A673 (cell line): ENCODE measurements at regions not wholly inside any gene's neighbourhood (a gene's known extent, or its start where the extent isn't known, plus 50 kb on each side); places are given as distances from the start of the nearest gene placed in this dataset.
"Not testable (repeated sequence)": the region's sequence is repeated elsewhere in the genome, so short reads cannot be mapped to it uniquely, and the experiment has no call there.

Experiments used
- BruUV-seq: library from RNA; stranded (reverse); fragments of 400-500 nt; replicated peaks from 2 replicates; lab custom pipeline; 2021; lab: Mats Ljungman, UMichigan
- CTCF ChIA-PET: fragments of 300-600 bp; sonication (Branson Sonifier 250); formaldehyde crosslinking; loops from one replicate; lab custom pipeline; 2022; ENCODE audit warnings: antibody characterized with exemption; lab: Charles Lee
- POLR2A ChIA-PET: fragments of 300-600 bp; sonication (Branson Sonifier 250); formaldehyde crosslinking; loops from one replicate; lab custom pipeline; 2022; ENCODE audit warnings: antibody characterized with exemption; ENCODE audit not compliant: low non-redundant PET; lab: Charles Lee
- DNase-seq: peaks from one replicate; pipeline ENCODE4 v3.0.0-alpha.2; 2015; ENCODE audit warnings: low spot score
- H3K27ac ChIP-seq: fragments of 200-600 bp; sonication (generic); 2 replicates; pipeline ENCODE4 v1.5.1; 2016; ENCODE audit warnings: mixed run types, low read depth, mild to moderate bottlenecking, mixed read lengths, antibody characterized with exemption, low read length; ENCODE audit not compliant: poor library complexity, severe bottlenecking
- H3K27me3 ChIP-seq: fragments of 200-600 bp; sonication (generic); replicated peaks from 2 replicates; pipeline ENCODE4 v1.6.1; 2017; ENCODE audit warnings: mixed run types, low read depth, mild to moderate bottlenecking, mixed read lengths, antibody characterized with exemption, low read length; ENCODE audit not compliant: insufficient read depth, poor library complexity
- H3K36me3 ChIP-seq: fragments of 200-600 bp; sonication (generic); 2 replicates; pipeline ENCODE4 v1.6.1; 2016; ENCODE audit warnings: mixed run types, mild to moderate bottlenecking, mixed read lengths, antibody characterized with exemption, low read length; ENCODE audit not compliant: insufficient read depth, poor library complexity, severe bottlenecking
- H3K4me1 ChIP-seq: fragments of 200-600 bp; sonication (generic); 2 replicates; pipeline ENCODE4 v1.6.1; 2017; ENCODE audit warnings: mixed run types, mild to moderate bottlenecking, mixed read lengths, antibody characterized with exemption, low read length; ENCODE audit not compliant: insufficient read depth, poor library complexity, severe bottlenecking
- H3K4me3 ChIP-seq: fragments of 200-600 bp; sonication (generic); 2 replicates; pipeline ENCODE4 v1.5.1; 2016; ENCODE audit warnings: low read depth, mixed run types, mild to moderate bottlenecking, mixed read lengths, low read length; ENCODE audit not compliant: poor library complexity, severe bottlenecking
- H3K9me3 ChIP-seq: fragments of 200-600 bp; sonication (generic); 2 replicates; pipeline ENCODE4 v1.6.1; 2016; ENCODE audit warnings: mixed run types, low read depth, mild to moderate bottlenecking, mixed read lengths, antibody characterized with exemption, low read length; ENCODE audit not compliant: poor library complexity, severe bottlenecking
- EZH2 ChIP-seq: fragments of 200-600 bp; sonication (generic); IDR thresholded peaks from 2 replicates; pipeline ENCODE4 v1.6.1; 2017; ENCODE audit warnings: borderline replicate concordance, low read depth, mild to moderate bottlenecking, mixed read lengths, antibody characterized with exemption, low read length; ENCODE audit not compliant: poor library complexity, severe bottlenecking
- intact Hi-C: fragments of 100-400 bp; cut with micrococcal nuclease; formaldehyde crosslinking; loops from one replicate; pipeline ENCODE4 v1.10.0; 2022; ENCODE audit not compliant: unreplicated experiment
- TF ChIP-seq, protein P1 (sequence below): fragments of 300-800, 200-600 bp; sonication (generic); conservative IDR thresholded peaks from 2 replicates; pipeline ENCODE4 v1.5.1; 2017; ENCODE audit warnings: low read depth, mild to moderate bottlenecking, antibody characterized with exemption, low read length, moderate library complexity, mixed read lengths

DNA sequence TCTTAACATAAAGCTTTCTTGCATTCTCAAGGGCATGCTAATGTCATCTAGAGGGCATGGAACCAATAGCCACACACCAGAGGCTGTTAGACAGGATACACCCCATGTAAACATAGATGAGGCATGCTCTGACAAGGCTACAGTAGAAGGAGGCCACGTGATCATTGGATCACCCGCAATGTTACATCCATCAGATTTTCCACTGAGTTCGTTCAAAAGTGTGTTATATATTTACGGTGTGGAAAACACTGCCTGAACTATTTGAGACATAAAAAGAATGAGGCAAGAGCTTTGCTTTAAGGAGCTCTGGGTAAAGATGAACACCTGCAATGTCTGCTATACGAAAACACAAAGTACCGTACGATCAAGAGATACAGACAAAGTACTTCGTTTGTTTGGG lies 817.5 kb upstream of the SLC10A2 start:
- BruUV-seq: no TSS peak
- no peak for TF ChIP-seq EZH2
- TF ChIP-seq, protein P1, sequence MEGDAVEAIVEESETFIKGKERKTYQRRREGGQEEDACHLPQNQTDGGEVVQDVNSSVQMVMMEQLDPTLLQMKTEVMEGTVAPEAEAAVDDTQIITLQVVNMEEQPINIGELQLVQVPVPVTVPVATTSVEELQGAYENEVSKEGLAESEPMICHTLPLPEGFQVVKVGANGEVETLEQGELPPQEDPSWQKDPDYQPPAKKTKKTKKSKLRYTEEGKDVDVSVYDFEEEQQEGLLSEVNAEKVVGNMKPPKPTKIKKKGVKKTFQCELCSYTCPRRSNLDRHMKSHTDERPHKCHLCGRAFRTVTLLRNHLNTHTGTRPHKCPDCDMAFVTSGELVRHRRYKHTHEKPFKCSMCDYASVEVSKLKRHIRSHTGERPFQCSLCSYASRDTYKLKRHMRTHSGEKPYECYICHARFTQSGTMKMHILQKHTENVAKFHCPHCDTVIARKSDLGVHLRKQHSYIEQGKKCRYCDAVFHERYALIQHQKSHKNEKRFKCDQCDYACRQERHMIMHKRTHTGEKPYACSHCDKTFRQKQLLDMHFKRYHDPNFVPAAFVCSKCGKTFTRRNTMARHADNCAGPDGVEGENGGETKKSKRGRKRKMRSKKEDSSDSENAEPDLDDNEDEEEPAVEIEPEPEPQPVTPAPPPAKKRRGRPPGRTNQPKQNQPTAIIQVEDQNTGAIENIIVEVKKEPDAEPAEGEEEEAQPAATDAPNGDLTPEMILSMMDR: no peak
- ChIA-PET CTCF (no interaction called here), POLR2A (interaction anchor here (0.5 kb wide), 1 partner anchor 32 kb away, joined by 4 read pairs; no protein-coding TSS in a partner anchor)
- DNase-seq: no peak
- Histone ChIP-seq H3K27ac (no peak overlapping the region), H3K36me3 (no peaks in the 10 kb centered on the region), H3K4me1 (no peaks in the 10 kb centered on the region), H3K4me3 (no peak overlapping the region), H3K27me3 (peaks cover 40% of the 10 kb centered on the region), H3K9me3 (no peaks in the 10 kb centered on the region)
- intact Hi-C loops: no loop called here

GRCh38 chr13:103883164-103883563 lies 816.9 kb upstream of the SLC10A2 start:
- Histone ChIP-seq H3K27ac (no peak overlapping the region), H3K36me3 (no peaks in the 10 kb centered on the region), H3K27me3 (peaks cover 43% of the 10 kb centered on the region), H3K4me3 (no peak overlapping the region), H3K9me3 (no peaks in the 10 kb centered on the region), H3K4me1 (no peaks in the 10 kb centered on the region)
- TF ChIP-seq, protein P1: peak; percentile 50
- TF ChIP-seq EZH2: no peak
- ChIA-PET POLR2A (interaction anchor here (0.5 kb wide), 1 partner anchor 32 kb away, joined by 4 read pairs; no protein-coding TSS in a partner anchor), CTCF (no interaction called here)
- BruUV-seq: no TSS peak
- DNase-seq: peak; percentile 76
- intact Hi-C loops: no loop called here

- H3K4me3 ChIP-seq, BruUV-seq, DNase-seq, H3K36me3 ChIP-seq, H3K27ac ChIP-seq, intact Hi-C loops, POLR2A ChIA-PET, H3K4me1 ChIP-seq, H3K9me3 ChIP-seq, CTCF ChIA-PET: not testable (repeated sequence)
- H3K27me3 ChIP-seq: peaks cover 43% of the 10 kb centered on the region
Observed at GRCh38 chr13:103880146-103880545, 813.9 kb upstream of the SLC10A2 start.

DNA sequence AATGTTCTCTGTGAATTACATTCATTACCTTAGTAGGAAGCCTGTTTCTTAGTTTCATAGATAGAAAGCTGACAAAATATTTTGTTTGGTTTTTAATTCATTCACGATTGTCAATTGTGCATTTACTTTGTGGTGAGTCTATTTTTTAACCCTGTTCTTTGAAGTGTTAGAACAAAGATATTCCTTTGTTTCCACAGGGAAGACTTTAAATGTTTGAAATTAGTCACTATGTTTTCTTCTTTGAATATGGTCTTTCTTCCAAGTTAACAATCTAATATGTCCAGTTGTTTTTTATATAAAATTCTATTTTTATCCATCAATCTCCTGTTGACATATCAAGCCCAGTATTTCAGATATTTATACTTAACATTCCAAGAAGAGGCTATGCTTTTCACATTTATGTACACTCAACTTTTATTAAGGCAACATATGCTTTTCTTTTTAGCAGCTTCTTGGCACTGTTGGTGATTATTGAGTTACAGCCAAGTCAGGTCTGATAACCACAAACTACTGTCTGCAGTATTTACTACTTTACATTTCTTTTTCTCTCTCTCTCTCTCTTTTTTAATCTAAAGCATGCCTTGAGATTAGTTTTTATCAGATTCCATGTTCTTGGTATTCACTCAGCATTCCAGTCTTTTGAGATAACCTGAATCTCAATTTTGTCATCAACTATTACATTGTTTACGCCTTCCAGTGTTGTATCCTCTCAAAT lies 812.8 kb upstream of the SLC10A2 start:
- no TSS peak for BruUV-seq

More for the DNA sequence above, 812.8 kb upstream of the SLC10A2 start:
- Histone ChIP-seq H3K27ac (no peak overlapping the region), H3K27me3 (peaks cover 38% of the 10 kb centered on the region), H3K9me3 (no peaks in the 10 kb centered on the region), H3K36me3 (no peaks in the 10 kb centered on the region), H3K4me3 (no peak overlapping the region), H3K4me1 (no peaks in the 10 kb centered on the region)
- POLR2A ChIA-PET: no interaction called here
- intact Hi-C loops: no loop called here
- no peak for DNase-seq
- CTCF ChIA-PET: no interaction called here
- no peak for TF ChIP-seq EZH2
- TF ChIP-seq, protein P1: no peak
